NCI-H2107 treated with DMSO at 0.1 percent for 48 hours (cell line): ENCODE measurements at regions not wholly inside any gene's neighbourhood (a gene's known extent, or its start where the extent isn't known, plus 50 kb on each side); places are given as distances from the start of the nearest gene placed in this dataset.

Source experiments
- DNase-seq: peaks from one replicate; lab custom pipeline; 2025; ENCODE audit not compliant: unreplicated experiment; lab: John Stamatoyannopoulos, UW

DNA sequence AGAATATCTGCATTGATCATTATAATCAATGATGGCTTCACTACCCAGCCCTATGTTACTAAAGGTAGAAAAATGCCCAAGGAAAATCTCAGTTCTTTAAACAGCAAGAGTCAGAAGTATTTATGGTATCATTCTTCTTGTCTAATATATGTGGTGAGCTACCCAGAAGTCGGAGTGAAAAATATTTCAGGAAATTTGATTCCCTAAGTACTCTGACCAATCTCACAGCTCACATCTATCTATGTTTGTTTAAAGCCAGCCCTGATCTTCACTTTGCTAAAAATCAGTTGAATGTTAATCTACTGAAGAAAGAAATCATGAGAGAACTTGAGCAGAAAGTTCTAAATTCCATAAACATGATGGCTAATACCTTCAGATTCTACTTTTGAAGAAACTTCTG lies 522.9 kb upstream of the SLIT2 start:
- no peak for DNase-seq

- no peak for DNase-seq
Measured at GRCh38 chr4:19727141-19727540, 524.6 kb upstream of the SLIT2 start.

GRCh38 chr4:19725130-19725529 lies 526.6 kb upstream of the SLIT2 start:
- no peak for DNase-seq

- no peak for DNase-seq
Measured at GRCh38 chr4:19722404-19722803, 529.3 kb upstream of the SLIT2 start.

DNA sequence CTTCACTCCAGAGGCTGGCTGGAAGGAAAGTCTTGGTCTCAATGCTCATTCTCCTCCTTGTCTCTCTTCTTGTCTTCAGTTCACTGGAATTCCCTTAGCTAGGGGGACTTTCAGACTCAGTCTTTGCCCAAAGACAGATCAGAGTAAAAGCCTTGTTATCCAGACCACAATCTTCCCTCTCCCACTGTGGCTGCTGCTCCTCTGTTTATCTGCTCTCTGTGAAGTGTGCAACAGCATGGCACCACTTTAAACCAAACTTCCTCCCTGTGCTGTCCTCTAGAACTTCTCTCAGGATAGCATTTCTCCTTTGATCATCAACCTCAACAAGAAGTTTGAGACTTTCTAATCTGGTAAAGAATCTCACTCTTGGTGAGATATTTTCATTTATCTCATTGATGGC lies 530.1 kb upstream of the SLIT2 start:
- no peak for DNase-seq

DNA sequence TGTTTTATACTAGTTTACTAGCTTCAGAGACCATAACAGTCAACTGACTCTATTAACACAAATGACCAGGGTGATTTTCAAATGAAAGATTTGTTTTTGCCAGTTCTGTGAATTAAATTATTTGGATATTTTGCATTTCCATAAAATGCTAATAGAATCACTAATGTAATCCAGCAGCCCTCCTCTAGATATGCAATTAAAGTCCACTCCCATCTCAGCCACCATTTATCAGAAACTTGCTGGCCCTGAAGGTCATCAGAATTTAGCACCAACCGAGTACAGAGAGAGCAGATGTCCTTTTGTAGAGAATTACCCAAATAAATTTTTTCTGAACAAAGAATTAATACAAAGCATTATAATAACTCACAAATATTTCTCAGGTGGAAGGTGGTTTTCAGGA lies 531.1 kb upstream of the SLIT2 start:
- DNase-seq: no peak

DNA sequence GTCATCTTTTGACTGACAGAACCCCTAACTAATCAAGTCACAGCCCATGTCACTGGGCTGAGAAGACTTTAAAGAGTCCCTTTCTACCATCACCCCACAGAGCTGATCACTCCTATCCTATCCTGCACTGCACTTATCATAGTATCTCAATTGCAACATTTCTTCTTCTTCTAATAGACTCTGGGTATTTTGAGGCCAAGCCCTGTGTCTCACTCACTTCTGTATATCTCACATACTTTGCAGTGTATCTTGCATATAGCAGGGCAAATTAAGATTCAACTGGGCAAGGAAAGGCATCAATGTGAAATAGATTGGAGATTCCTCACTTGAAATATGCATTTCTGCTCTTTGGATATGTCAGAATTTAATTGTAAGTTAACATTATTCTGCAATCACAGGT lies 531.5 kb upstream of the SLIT2 start:
- no peak for DNase-seq

- DNase-seq: no peak
Measured at GRCh38 chr4:19711871-19712270, 539.8 kb upstream of the SLIT2 start.

- DNase-seq: no peak
Measured at GRCh38 chr4:19707876-19708275, 543.8 kb upstream of the SLIT2 start.

DNA sequence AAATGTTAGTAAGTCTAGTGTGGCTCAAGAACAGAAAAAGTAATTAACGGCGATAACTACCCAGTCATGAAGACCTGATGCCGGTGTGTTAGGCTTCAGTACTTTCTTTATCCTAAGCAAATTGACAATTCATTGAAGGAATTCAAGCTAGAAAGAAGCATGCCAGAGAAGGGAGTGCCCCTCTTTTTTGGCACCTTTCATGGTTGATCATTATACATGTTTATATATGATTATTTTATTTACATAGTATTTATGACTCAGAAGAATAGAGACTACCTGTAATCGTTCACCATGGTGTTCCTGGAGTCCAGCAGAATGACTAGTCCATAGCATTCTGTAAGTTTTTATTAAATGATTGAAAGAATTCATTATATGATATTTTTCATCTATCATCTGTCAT lies 548.3 kb upstream of the SLIT2 start:
- no peak for DNase-seq

DNA sequence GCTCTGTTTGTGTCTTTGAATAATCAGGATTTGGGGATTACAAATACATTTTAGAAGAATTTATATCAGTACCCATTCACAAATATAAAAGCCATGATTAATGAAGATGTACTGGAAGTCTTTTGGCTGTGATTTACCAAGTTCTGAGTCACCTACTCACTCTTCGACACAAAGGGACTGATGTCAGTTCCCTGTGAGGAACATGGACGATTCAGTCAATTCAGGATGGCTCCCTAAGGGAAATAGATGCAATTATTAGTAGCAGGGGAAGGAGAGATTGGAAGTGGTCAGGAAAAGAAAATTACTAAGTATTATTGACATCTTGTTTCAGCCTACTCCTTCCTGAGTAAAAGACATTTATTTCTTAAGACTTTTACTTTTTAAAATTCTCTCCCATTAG lies 550.7 kb upstream of the SLIT2 start:
- DNase-seq: no peak

DNA sequence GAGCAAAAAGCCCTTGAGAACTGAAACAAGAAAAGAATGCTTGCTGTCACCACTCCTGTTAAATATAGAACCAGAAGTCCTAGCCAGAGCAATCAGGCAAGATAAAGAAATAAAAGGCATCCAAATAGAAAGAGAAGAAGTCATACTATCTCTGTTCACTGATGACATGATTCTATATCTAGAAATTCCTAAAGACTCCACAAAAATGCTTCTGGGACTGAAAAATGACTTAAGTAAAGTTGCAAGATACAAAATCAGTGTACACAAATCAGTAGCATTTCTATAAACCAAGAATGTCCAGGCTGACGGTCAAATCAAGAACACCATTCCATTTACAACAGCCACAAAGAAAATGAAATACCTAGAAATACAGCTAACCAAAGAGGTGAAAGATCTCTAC lies 552.7 kb upstream of the SLIT2 start:
- no peak for DNase-seq

DNA sequence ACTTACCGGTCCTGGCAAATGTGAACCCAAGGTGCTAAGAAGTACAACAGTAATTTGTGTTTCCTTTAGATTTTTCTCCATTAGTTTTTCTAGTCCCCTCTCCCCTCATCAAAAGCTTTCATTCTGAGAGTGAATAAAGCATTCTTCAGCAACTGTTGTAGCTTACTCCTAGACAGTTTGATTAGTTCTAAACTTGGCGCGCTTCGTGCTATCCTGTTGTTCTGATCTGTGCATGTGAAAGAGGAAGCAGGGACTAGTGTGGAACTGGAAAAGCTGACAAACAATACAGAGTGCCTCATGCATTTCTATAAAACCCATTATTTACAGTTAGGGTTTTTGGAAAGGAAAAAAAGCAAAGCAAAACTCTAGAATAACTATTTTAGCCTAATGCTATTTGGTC lies 556.9 kb upstream of the SLIT2 start:
- DNase-seq: no peak

- no peak for DNase-seq
Measured at GRCh38 chr4:19693936-19694570, 557.7 kb upstream of the SLIT2 start.

- no peak for DNase-seq
Measured at GRCh38 chr4:19689511-19689910, 562.2 kb upstream of the SLIT2 start.

- no peak for DNase-seq
Measured at GRCh38 chr4:19686456-19686855, 565.2 kb upstream of the SLIT2 start.

DNA sequence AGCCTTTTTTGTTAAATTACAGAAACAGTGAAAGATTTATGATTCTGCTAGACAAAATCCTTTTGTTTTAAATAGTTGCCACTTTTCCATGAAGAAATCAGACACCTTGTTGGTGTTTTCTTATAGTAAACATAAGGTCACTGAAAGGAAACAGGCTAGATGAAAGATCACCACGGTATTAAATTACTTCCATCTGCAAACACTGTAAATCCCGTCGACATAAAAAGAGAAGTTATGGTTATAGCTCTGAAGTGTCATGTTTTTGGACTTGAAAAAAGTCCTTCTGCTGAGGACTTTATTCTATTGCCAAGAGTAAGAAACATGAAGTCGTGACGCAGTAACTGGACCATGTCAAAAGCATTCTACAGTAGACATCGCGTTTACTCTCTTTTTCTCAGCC lies 567.6 kb upstream of the SLIT2 start:
- no peak for DNase-seq

DNA sequence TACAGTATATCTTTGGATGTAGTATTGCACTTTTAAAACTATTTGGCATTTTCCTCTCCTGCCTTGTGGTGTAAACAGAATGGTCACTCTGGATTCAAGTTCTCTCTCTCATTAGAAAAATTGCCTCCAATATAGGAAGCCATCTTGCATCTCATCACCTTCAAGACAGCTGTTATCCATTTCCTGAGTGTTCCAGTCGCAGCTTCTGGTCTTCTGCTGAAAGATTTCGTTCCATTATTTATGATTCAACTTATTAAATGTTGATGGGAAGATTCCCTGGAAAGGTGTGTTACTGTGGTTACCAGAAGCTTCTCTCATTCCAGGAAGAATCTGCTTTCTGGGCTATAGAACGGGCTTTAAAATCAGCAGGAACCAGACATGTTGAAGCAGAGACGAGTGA lies 568.3 kb upstream of the SLIT2 start:
- DNase-seq: no peak

DNA sequence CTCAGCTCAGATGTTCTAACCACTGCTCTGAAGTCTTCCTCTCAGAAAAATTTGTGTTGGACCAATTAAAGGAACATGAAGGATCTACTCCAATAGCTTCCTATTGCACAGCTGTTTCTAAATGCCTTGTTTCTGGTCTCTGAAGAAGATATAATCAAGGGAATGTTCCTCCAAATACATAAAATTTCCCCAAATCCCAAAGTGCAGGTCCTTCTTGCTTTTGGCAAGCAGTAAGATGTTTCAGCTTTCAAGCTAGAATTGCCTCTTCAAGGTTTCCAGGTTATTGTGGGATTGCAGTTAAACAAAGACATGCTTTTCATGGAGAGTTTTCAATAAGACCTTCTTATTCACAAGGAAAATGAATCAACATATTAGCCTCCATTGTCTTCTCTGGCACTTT lies 574.5 kb upstream of the SLIT2 start:
- no peak for DNase-seq

DNA sequence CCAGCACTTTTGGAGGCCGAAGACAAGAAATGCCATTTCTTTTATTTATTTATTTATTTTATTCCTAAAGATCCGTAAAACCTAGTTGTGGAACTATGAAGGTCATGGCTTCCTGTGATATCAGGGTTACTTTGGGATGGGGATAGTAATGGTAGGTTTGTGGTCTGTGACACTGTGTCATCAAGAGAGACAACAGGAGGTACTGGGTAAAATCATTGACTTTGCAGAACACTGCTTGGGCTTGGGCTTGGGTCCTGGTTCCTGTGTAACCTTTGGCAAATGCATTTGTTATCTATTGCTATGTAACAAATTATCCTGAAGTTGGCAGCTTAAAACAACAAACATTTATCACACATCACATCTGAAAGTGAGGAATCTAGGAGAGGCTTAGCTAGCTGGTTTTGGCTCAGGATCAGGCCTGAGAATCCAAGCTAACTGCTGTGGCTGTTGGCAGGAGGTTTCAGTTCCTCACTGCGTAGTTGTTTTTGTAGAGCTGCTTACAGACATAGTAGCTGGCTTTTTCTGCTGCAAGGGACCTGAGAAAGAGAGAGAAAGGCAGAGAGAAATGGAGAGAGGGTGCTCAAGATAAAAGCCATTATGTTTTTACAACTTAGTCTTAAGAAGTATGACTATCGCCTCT lies 576.4 kb upstream of the SLIT2 start:
- no peak for DNase-seq

GRCh38 chr4:19659101-19659500 lies 592.6 kb upstream of the SLIT2 start:
- no peak for DNase-seq

DNA sequence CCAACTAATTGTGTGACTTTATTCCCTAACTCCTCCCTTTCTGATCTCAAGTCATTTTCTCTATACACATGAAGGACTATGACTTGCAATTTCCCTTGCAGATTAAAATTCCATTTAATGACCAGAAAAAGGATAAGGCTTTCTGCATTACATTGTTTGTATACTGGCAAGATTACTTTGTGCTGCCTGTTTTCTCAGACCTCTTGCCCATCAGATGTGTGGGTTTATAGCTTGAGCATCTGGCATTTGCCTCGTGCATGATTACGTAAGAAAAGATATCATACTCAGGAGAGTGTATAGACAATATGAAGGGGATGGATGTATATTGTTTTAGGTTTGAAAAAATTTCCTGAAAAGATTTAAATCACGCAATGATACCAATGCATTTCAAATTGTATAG lies 593.8 kb upstream of the SLIT2 start:
- no peak for DNase-seq

- DNase-seq: no peak
Measured at GRCh38 chr4:19655666-19656065, 596.0 kb upstream of the SLIT2 start.
